Heart right ventricle (tissue), 16 donors: ENCODE measurements at regions not wholly inside any gene's neighbourhood (a gene's known extent, or its start where the extent isn't known, plus 50 kb on each side); places are given as distances from the start of the nearest gene placed in this dataset.
"Not testable (repeated sequence)": the region's sequence is repeated elsewhere in the genome, so short reads cannot be mapped to it uniquely, and the experiment has no call there.

Experiments
- ATAC-seq, 8 donors: fragments of 200-7000 bp; cut with Tn5 transposase; one replicate each; pipeline ENCODE4 v1.9.1; 2020; ENCODE audit warnings: mild to moderate bottlenecking in 8 of 8, moderate library complexity in 8 of 8, moderate number of reproducible peaks in 1 of 8
- DNase-seq, 2 donors: peaks; one replicate each; pipeline ENCODE4 v3.0.0-alpha.2; 2020
- H3K27ac ChIP-seq, 10 donors: fragments of 200-600 bp; sonication (generic) in 2 of 10; one replicate each; pipeline versions ENCODE4 v1.5.0 to v1.8.0; 2020 to 2022; ENCODE audit warnings: mild to moderate bottlenecking in 3 of 10
- H3K27me3 ChIP-seq, 7 donors: fragments of 200-600 bp; one replicate each; pipeline ENCODE4 v1.8.0; 2021 to 2022; ENCODE audit warnings: mild to moderate bottlenecking in 2 of 7
- H3K36me3 ChIP-seq, 9 donors: fragments of 200-600 bp; sonication (generic) in 1 of 9; one replicate each; pipeline versions ENCODE4 v1.5.0 to v1.8.0; 2020 to 2022; ENCODE audit warnings: mild to moderate bottlenecking in 2 of 9
- H3K4me1 ChIP-seq, 9 donors: fragments of 200-600 bp; sonication (generic) in 1 of 9; one replicate each; pipeline versions ENCODE4 v1.5.0 to v1.8.0; 2020 to 2022; ENCODE audit warnings: mild to moderate bottlenecking in 4 of 9
- H3K4me3 ChIP-seq, 10 donors: fragments of 200-600 bp; sonication (generic) in 2 of 10; one replicate each; pipeline versions ENCODE4 v1.5.0 to v1.8.0; 2020 to 2022; ENCODE audit warnings: mild to moderate bottlenecking in 7 of 10, moderate library complexity in 2 of 10
- H3K9me3 ChIP-seq, 11 donors: fragments of 200-600 bp in 10 of 11; sonication (generic) in 2 of 11; one replicate each; pipeline versions ENCODE4 v1.5.0 to v1.8.0; 2013 to 2022; ENCODE audit warnings: mild to moderate bottlenecking in 2 of 11, control low read depth in 1 of 11, moderate library complexity in 1 of 11
- WGBS, 2 donors: extraction: QIAGEN DNeasy Blood & Tissue Kit; methylation state at CpG; one replicate each; pipeline ENCODE4 v1.1.7; 2013; ENCODE audit warnings: inconsistent platforms in 1 of 2; 5-methylcytosine and 5-hydroxymethylcytosine counted together
- intact Hi-C, 10 donors: fragments of 100-400 bp; cut with DNase I; formaldehyde crosslinking; loops; one replicate each; pipeline versions ENCODE4 v1.11.1 to v1.14.2; 2022
- TF ChIP-seq, protein P1 (sequence below), 9 donors: fragments of 200-600 bp; sonication (generic) in 2 of 9; IDR thresholded peaks; one replicate each; pipeline versions ENCODE4 v1.5.0 to v1.8.0; 2021 to 2022; ENCODE audit warnings: antibody characterized with exemption in 9 of 9, mild to moderate bottlenecking in 5 of 9, moderate library complexity in 1 of 9
- donor health status: Arrhythmogenic right ventricular cardiomyopathy.
- donor health status: ischemic (EF 13 %, LVEDD 7.1; RV severe dilation, severe dysfunction).
- donor health status: healthy with polysubstance abuse.
- donor health status: DM: no; HTN: yes; CAD: no.
- donor health status: DM: no; HTN: no; CAD: no.
- donor health status: ischemic (EF 25% LVEDD 6.9; RV normal size, moderate dysfunction).
- donor health status: ischemic (EF 25% LVEDD 5.7; RV mildly dilated, moderate dysfunction).
- donor health status: healthy.
- donor health status: DM: yes; HTN: yes; CAD: no.
- donor health status: Ischemic cardiomyopathy.
- donor health status: ischemic (EF 35%, LVEDD 5.7; RV mildly dilated, moderate dysfunction).
- donor health status: nonischemic (EF 11% LVEDD 7.7; RV severe dilation, severe dysfunction).
- donor health status: DM: yes; HTN: yes; CAD: no.
- donor health status: PGD.
- donor health status: ischemic (EF 29% LVEDD 5.4; RV normal size, mild dysfunction).
- donor health status: nonischemic (EF 23%, LVEDD 6.1; RV moderate dilation, normal function).

DNA sequence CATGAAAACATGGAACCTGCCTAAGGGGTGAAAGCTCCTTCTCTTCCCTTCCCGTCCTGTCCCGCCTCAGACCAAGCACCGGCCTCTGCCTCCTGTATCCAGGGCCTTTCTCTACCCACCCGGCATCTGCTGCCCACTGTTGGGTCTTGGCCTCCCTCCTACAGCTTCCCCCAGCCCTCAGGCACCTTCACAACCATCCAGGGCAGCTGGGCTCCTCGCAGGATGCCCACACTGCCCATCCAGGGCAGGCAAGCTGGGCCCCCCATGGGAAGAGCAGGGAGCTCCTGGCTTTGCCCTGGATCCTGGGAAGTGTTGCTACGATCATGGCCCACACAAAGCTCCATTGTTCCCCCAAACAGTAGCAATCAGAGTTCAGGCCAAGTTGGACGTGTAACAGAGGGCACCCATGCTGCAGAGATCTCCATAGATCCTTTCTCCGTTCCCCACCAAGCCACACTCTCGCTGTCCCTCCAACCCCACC lies 206.6 kb downstream of the NDUFA10 start:
- Histone ChIP-seq H3K27ac (no peak overlapping the region), H3K27me3 (peaks cover 0 to 54% (median 19%) of the 10 kb centered on the region in 7 donors), H3K36me3 (no peaks in the 10 kb centered on the region), H3K4me3 (no peak overlapping the region), H3K9me3 (no peaks in the 10 kb centered on the region), H3K4me1 (peaks cover 0 to 10% (median 4%) of the 10 kb centered on the region in 9 donors)
- ATAC-seq (no peak), DNase-seq (no peak)
- TF ChIP-seq, protein P1, sequence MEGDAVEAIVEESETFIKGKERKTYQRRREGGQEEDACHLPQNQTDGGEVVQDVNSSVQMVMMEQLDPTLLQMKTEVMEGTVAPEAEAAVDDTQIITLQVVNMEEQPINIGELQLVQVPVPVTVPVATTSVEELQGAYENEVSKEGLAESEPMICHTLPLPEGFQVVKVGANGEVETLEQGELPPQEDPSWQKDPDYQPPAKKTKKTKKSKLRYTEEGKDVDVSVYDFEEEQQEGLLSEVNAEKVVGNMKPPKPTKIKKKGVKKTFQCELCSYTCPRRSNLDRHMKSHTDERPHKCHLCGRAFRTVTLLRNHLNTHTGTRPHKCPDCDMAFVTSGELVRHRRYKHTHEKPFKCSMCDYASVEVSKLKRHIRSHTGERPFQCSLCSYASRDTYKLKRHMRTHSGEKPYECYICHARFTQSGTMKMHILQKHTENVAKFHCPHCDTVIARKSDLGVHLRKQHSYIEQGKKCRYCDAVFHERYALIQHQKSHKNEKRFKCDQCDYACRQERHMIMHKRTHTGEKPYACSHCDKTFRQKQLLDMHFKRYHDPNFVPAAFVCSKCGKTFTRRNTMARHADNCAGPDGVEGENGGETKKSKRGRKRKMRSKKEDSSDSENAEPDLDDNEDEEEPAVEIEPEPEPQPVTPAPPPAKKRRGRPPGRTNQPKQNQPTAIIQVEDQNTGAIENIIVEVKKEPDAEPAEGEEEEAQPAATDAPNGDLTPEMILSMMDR (IDR thresholded peaks at IDR 0.05) = no peak
- WGBS, 2 donors = 85 to 93% methylated on average over 9 of the region's 9 CpGs
- intact Hi-C loops = no loop called here

DNA sequence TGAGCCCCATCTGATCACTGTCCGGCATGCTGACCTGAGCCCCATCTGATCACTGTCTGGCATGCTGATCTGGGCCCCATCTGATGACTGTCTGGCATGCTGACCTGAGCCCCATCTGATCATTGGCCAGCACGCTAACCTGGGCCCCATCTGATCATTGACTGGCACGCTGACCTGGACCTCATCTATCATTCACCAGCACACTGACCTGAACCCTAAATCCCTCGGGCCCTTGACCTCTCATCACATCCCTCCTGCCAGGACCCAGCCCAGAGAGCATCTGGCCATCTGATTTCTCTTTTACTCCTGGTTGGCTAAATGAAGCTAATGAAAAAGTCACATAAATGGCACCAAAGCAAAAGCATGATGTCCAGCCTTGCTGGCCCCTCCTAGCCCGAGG lies 207.1 kb downstream of the NDUFA10 start:
- DNase-seq = no peak
- intact Hi-C loops = no loop called here
- TF ChIP-seq, protein P1 (IDR thresholded peaks at IDR 0.05) = no peak
- 91 to 92% methylated on average over 5 of the region's 5 CpGs for WGBS, 2 donors
- Histone ChIP-seq H3K9me3 (no peaks in the 10 kb centered on the region), H3K36me3 (no peaks in the 10 kb centered on the region), H3K4me3 (no peak overlapping the region), H3K27me3 (peaks cover 0 to 57% (median 22%) of the 10 kb centered on the region in 7 donors), H3K4me1 (peaks cover 0 to 10% (median 4%) of the 10 kb centered on the region in 9 donors), H3K27ac (no peak overlapping the region)
- ATAC-seq = no peak

DNA sequence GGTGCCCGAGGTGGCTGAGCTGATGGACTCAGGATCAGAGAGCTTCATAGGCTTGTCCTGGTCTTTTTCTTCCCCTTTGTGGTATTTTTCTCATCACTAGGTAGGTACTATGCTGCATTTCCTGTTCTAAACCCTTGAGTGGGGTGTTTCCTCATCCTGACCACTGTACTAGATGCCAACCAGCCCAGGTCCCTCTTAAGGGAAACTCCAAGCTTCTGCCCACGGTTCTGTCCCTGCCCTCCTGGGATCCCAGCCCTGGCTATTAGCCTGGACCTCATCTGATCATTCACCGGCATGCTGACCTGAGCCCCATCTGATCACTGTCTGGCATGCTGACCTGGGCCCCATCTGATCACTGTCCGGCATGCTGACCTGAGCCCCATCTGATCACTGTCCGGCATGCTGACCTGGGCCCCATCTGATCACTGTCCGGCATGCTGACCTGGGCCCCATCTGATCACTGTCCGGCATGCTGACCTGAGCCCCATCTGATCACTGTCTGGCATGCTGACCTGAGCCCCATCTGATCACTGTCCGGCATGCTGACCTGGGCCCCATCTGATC lies 207.6 kb downstream of the NDUFA10 start:
- H3K4me3 ChIP-seq, H3K9me3 ChIP-seq, H3K4me1 ChIP-seq, ATAC-seq, DNase-seq, intact Hi-C loops, H3K36me3 ChIP-seq, H3K27ac ChIP-seq: not testable (repeated sequence)
- WGBS, 2 donors = 80 to 87% methylated on average over 8 of the region's 8 CpGs
- H3K27me3 ChIP-seq = peaks cover 0 to 55% (median 25%) of the 10 kb centered on the region in 7 donors

DNA sequence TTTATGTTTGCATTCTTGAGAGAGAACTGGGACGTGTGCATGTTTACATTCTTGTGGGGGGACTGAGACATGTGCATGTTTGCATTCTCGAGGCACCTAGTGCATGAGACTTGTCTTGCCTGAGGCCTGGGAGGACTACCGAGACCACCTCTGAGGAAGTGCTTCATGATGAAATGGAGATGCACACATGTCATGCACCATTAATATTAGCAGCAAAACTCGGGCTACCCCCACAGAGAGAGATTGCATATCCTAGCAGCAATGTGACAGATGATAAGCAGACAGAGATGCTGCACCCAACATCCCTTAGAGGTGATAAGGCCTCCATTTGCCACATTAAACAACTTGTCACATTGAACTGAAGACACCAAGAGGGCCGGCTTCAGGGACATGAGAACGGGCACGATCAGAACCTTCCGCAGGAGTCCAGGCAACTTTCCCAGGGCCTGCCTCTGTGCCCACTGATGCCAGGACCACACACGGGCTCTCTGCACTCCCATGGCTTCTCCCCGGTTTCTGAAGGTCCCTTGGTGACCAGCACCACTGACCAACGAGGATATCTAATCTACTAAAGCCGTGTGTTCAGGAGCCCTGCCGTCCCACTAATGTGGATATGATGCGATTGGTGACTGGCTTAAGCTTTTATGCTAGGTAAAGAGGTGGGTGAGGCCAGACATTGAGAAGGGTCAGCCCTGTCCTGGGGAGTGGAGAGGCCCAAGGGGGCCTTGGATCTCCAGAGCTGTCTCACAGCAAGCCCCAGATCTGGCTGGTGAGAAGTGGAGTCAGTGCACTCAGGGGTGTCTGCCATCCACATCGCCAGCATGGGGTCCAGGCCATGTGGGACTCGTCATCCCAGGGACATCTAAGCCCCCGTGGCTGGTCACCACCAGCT lies 208.3 kb downstream of the NDUFA10 start:
- H3K4me1 ChIP-seq = peaks cover 0 to 10% (median 4%) of the 10 kb centered on the region in 9 donors
- TF ChIP-seq, protein P1 (IDR thresholded peaks at IDR 0.05) = no peak
- DNase-seq = no peak
- intact Hi-C loops = no loop called here
- no peak overlapping the region for H3K4me3 ChIP-seq
- H3K27ac ChIP-seq = no peak overlapping the region
- peaks cover 0 to 56% (median 32%) of the 10 kb centered on the region in 7 donors for H3K27me3 ChIP-seq
- no peaks in the 10 kb centered on the region for H3K9me3 ChIP-seq
- no peaks in the 10 kb centered on the region for H3K36me3 ChIP-seq
- WGBS, 2 donors = 68 to 71% methylated on average over 17 of the region's 17 CpGs
- ATAC-seq = no peak
